Right cardiac atrium (tissue), 5 donors: ENCODE measurements at regions not wholly inside any gene's neighbourhood (a gene's known extent, or its start where the extent isn't known, plus 50 kb on each side); places are given as distances from the start of the nearest gene placed in this dataset.

Experiments used
- ATAC-seq, 2 donors: fragments of 200-7000 bp; cut with Tn5 transposase; one replicate each; pipeline versions ENCODE4 v1.8.0 to v1.9.1; 2020; ENCODE audit warnings: moderate library complexity in 2 of 2, mild to moderate bottlenecking in 1 of 2
- DNase-seq, 3 donors: peaks; one replicate each; pipeline ENCODE4 v3.0.0-alpha.2; 2020
- H3K27ac ChIP-seq: one replicate; pipeline ENCODE4 v1.5.1; 2013; ENCODE audit warnings: mild to moderate bottlenecking, low read length, control low read depth, moderate library complexity
- H3K27me3 ChIP-seq: one replicate; pipeline ENCODE4 v1.6.1; 2013; ENCODE audit not compliant: control insufficient read depth, insufficient read depth
- H3K4me1 ChIP-seq: one replicate; pipeline ENCODE4 v1.6.1; 2013; ENCODE audit warnings: low read length; ENCODE audit not compliant: control insufficient read depth, insufficient read depth
- H3K4me3 ChIP-seq: one replicate; pipeline ENCODE4 v1.5.1; 2013; ENCODE audit warnings: low read length, control low read depth
- H3K9me3 ChIP-seq: one replicate; pipeline ENCODE4 v1.6.1; 2013; ENCODE audit warnings: low read length; ENCODE audit not compliant: control insufficient read depth
- WGBS: extraction: QIAGEN DNeasy Blood & Tissue Kit; methylation state at CpG from one replicate; pipeline ENCODE4 v1.1.7; 2013; 5-methylcytosine and 5-hydroxymethylcytosine counted together
- intact Hi-C, 4 donors: fragments of 100-400 bp; cut with DNase I; formaldehyde crosslinking; loops; one replicate each; pipeline versions ENCODE4 v1.11.0 to v1.14.0; 2022 to 2023
- donor health status: healthy with polysubstance abuse.
- donor health status: DM: no; HTN: yes; CAD: no.
- donor health status: DM: no; HTN: no; CAD: no.
- donor health status: DM: no; HTN: yes; CAD: no; lungs with severe emphysema.
- donor health status: DM: yes; HTN: yes; CAD: no.

DNA sequence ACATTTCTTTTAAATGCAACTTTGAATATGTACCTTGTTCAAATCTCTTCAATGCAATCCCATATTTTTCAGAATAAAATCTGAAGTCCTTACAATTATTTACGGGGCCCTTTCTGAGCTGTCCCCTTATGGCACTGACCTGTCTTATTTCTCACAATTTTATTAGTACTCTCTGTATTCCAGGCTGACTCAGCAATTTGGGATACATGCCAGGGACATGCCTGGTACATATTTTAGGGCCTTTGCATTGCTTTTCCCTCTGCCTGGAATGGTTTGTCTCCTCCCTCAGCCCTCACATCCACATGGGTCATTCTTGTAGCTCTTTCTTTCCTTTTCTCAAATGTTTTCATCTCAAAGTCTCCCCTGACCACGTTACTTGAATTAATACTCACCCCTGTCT lies 172.2 kb upstream of the TECRL start:
- intact Hi-C loops, result no loop called here
- no peaks in the 10 kb centered on the region for H3K4me1 ChIP-seq
- ATAC-seq (no peak), DNase-seq (no peak)
- WGBS, result 88% methylated on average over 2 of the region's 2 CpGs
- no peaks in the 10 kb centered on the region for H3K27me3 ChIP-seq
- H3K9me3 ChIP-seq, result no peaks in the 10 kb centered on the region
- H3K4me3 ChIP-seq, result no peak overlapping the region
- no peak overlapping the region for H3K27ac ChIP-seq

DNA sequence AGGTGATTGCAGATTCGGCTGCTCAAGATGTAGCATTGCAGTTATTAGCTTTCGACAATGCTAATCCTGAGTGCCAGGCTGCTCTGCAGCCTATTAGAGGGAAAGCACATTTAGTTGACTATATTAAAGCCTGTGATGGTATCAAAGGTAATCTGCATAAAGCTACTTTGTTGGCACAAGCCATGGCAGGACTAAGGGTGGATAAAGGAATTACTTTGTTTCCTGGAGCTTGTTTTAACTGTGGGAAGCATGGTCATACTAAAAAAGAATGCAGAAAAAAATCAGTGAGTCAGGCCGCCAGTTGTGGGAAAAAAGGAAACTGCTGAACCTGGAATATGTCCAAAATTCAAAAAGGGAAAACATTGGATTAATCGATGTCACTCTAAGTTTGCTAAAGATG lies 154.9 kb upstream of the TECRL start:
- Histone ChIP-seq H3K27ac (no peak overlapping the region), H3K9me3 (no peaks in the 10 kb centered on the region), H3K4me3 (no peak overlapping the region), H3K27me3 (no peaks in the 10 kb centered on the region), H3K4me1 (no peaks in the 10 kb centered on the region)
- no peak for DNase-seq
- 46% methylated on average over 4 of the region's 4 CpGs for WGBS
- ATAC-seq, result no peak
- intact Hi-C loops, result no loop called here

DNA sequence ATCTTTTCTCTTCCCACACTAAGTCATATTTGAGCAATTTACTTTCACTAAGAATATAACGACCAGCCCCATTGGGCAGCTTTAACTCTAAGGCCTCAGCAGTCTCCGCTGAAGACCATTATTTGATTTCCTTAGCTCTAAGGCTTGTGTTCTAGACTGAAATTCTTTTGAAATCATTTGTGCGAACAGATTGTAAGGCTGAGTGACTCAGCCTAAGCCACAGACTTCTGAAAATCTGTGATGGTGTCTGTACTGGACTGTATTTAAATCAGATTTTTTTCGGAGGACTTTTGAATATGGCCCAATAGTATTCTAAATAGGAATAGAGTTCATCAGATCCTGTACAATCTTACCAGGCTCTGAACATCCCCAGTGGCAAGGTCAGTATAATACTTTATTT lies 150.3 kb upstream of the TECRL start:
- no peaks in the 10 kb centered on the region for H3K27me3 ChIP-seq
- H3K4me1 ChIP-seq, result no peaks in the 10 kb centered on the region
- WGBS, result 87% methylated on average over 4 of the region's 4 CpGs
- no peak overlapping the region for H3K27ac ChIP-seq
- intact Hi-C loops, result no loop called here
- ATAC-seq (no peak), DNase-seq (no peak)
- H3K9me3 ChIP-seq, result no peaks in the 10 kb centered on the region
- no peak overlapping the region for H3K4me3 ChIP-seq

DNA sequence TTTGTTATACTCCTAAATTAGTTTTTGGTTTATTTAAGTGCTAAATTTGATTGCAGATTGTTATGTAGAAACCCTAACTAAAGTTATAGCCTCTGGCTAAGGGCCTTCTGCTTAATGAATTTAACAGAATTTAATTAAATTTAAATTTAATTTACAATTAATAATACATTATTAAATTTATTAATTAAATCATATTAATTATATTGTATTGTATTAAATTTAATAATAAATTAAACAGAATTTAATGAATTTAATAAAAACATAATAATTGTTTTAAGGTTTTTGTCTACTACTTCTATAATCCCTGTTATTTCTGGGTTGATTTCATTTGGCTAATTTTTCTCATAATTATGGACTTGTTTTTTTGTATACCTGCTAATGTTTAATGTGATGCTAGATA lies 141.9 kb upstream of the TECRL start:
- ATAC-seq, result no peak
- intact Hi-C loops, result no loop called here
- Histone ChIP-seq H3K9me3 (no peaks in the 10 kb centered on the region), H3K27me3 (no peaks in the 10 kb centered on the region), H3K4me1 (no peaks in the 10 kb centered on the region), H3K27ac (no peak overlapping the region), H3K4me3 (no peak overlapping the region)
- DNase-seq, result no peak

DNA sequence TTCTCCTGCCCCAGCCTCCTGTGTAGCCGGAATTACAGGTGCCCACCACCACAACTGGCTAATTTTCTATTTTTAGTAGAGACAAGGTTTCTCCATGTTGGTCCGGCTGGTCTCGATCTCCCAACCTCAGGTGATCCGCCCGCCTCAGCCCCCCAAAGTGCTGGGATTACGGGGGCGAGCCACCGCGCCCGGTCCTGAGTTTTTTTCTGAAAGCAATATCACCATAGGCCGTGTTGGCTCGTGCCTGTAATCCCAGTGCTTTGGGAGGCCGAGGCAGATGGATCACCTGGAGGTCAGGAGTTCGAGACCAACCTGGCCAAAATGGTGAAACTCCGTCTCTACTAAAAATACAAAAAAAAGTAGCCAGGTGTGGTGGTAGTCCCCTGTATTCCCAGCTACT lies 136.3 kb upstream of the TECRL start:
- Histone ChIP-seq H3K27ac (no peak overlapping the region), H3K4me1 (no peaks in the 10 kb centered on the region), H3K4me3 (no peak overlapping the region), H3K27me3 (no peaks in the 10 kb centered on the region), H3K9me3 (no peaks in the 10 kb centered on the region)
- intact Hi-C loops, result no loop called here
- ATAC-seq, result no peak
- DNase-seq, result no peak
- WGBS, result 95% methylated on average over 15 of the region's 15 CpGs

DNA sequence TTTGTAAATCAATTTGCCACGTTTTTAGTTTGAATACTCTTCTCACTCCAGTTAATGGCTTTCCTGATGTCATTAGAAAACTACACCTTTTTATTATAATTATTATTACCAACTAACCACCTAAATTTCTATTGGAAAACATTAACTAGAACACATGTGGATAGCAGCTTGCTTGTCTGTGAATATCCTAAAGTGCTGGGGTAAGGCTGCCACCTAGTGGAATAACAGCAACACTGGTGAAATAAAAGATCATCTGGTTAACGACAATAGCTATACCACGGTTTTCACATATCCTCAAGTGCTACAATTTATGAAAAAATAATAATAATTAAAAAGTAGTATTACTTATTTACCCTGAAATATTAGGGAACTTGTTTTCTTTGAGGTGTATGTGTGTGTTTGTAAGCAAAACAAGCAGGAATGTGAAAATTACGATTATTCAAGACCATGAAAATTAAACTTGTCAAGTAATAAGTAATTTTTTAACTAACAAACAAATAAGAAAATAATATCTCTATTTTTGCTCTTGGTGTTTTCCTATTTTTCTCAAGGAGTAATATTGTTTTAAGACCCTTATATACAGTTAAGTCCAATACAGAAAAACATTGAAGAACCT lies 130.1 kb upstream of the TECRL start:
- Histone ChIP-seq H3K27me3 (no peaks in the 10 kb centered on the region), H3K4me3 (no peak overlapping the region), H3K27ac (no peak overlapping the region), H3K4me1 (no peaks in the 10 kb centered on the region), H3K9me3 (no peaks in the 10 kb centered on the region)
- peak in 1 of 3 donors; percentile 19 for DNase-seq
- peak; percentile 75 to 77 for ATAC-seq
- 20% methylated on average over 4 of the region's 4 CpGs for WGBS
- intact Hi-C loops, result no loop called here

DNA sequence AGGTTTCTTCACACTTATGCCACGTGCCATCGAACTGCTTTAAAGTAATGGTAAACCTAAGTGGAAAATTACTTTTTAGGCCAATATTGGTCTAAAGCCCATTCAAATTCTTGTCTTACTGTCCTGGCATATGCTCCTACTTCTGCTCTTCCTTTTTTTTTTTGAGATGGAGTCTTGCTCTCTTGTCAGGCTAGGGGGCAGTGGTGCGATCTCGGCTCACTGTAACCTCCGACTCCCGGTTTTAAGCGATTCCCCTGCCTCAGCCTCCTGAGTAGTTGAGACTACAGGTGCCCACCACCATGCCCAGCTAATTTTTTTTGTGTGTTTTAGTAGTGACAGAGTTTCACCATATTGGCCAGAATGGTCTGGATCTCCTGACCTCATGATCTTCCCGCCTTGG lies 129.0 kb upstream of the TECRL start:
- Histone ChIP-seq H3K27ac (no peak overlapping the region), H3K27me3 (no peaks in the 10 kb centered on the region), H3K4me1 (no peaks in the 10 kb centered on the region), H3K4me3 (no peak overlapping the region), H3K9me3 (no peaks in the 10 kb centered on the region)
- no peak for ATAC-seq
- DNase-seq, result peak in 1 of 3 donors; percentile 25
- 77% methylated on average over 8 of the region's 8 CpGs for WGBS
- intact Hi-C loops, result no loop called here

DNA sequence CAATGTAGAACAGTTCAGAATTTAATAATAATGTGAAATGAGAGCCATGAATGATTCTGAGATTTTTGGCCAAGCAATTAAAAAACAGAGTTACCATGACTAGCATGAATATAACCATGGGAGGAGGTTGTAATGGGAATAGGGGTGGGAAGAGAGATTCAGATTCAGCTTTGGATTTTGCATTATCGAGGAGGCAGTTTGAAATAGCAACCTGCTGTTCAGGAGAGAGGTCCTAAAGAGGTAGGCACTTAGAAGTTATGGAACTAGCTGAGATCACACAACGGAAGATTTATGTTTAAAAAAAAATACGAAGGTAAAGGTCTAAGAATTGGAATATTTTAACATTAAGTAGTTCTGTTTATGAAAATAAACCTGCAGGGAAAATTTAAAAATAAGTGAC lies 124.4 kb upstream of the TECRL start:
- DNase-seq (no peak), ATAC-seq (no peak)
- 67% methylated on average over 3 of the region's 3 CpGs for whole genome bisulfite sequencing
- Histone ChIP-seq H3K27ac (no peak overlapping the region), H3K4me1 (no peaks in the 10 kb centered on the region), H3K4me3 (peak overlapping the region; percentile 28), H3K27me3 (no peaks in the 10 kb centered on the region), H3K9me3 (no peaks in the 10 kb centered on the region)
- intact Hi-C loops, result loop anchor here in 1 of 4 donors (5.0 kb wide), 1 partner anchor 371 kb away; no protein-coding TSS in a partner anchor

DNA sequence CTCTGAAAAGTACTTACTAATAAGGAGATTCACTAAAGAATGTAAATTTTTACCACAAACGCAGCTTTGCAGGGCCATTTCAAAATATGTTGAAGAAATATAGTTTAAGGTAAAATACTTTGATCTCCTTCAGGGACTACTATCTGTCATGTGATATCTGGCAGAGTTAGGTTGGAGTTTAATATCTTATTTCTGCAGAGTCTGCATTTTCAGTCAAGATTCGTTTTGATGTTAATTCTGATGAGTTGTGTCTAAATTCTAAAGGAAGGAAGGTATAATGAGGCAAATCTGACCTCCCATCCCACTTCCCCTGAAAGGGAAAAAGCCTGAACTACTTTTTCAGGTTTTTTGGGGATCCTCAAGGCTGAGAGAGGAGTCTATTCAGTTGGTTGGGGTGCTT lies 123.9 kb upstream of the TECRL start:
- no peaks in the 10 kb centered on the region for H3K4me1 ChIP-seq
- H3K9me3 ChIP-seq, result no peaks in the 10 kb centered on the region
- intact Hi-C loops, result loop anchor here in 1 of 4 donors (5.0 kb wide), 1 partner anchor 371 kb away; no protein-coding TSS in a partner anchor
- H3K27me3 ChIP-seq, result no peaks in the 10 kb centered on the region
- H3K27ac ChIP-seq, result no peak overlapping the region
- WGBS, result 69% methylated on average over 2 of the region's 2 CpGs
- no peak overlapping the region for H3K4me3 ChIP-seq
- DNase-seq (no peak), ATAC-seq (no peak)

DNA sequence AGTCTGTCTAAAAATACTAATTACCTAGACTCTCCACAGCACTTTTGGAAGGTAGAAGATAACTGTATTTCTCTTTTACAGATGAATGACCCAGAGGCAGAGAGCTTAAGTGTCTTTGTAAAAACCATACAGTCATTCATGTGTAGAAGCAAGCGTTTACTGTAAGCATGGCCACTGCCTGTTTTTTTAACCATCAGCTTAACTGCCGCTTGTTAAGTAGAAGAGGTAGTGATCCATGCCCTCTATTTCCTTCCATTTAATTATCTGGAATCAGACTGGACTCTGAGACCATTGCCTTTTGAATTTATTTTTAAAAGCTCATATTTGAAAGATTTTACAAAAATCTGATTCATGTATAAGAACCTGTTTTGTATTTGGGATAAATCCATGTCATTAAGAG lies 111.2 kb upstream of the TECRL start:
- H3K27me3 ChIP-seq, result no peaks in the 10 kb centered on the region
- no peak overlapping the region for H3K4me3 ChIP-seq
- intact Hi-C loops, result no loop called here
- DNase-seq (no peak), ATAC-seq (no peak)
- 65% methylated on average over 2 of the region's 2 CpGs for WGBS
- no peaks in the 10 kb centered on the region for H3K9me3 ChIP-seq
- H3K4me1 ChIP-seq, result no peaks in the 10 kb centered on the region
- H3K27ac ChIP-seq, result no peak overlapping the region

DNA sequence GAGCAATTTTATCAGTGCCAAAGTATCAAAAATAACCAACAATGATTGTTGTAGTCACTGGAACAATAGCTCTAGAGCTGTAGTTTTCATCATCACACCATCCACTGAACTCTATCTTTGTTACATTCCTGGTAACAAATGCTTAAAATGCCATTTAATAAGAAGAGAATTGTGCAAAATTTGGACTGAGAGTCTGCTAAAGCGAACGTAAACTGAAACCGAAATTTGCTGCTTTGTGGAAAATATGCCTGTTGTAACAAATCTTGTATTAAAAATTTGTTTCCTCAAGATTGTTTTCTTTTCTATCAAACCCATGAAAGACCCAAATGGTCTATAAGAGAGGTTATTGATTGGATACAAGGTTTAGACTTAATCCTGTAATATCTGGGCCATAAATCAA lies 109.3 kb upstream of the TECRL start:
- no peaks in the 10 kb centered on the region for H3K27me3 ChIP-seq
- no peak overlapping the region for H3K27ac ChIP-seq
- no peaks in the 10 kb centered on the region for H3K9me3 ChIP-seq
- no peak overlapping the region for H3K4me3 ChIP-seq
- no peaks in the 10 kb centered on the region for H3K4me1 ChIP-seq
- intact Hi-C loops, result no loop called here
- DNase-seq (no peak), ATAC-seq (no peak)
- 82% methylated on average over 3 of the region's 3 CpGs for WGBS

DNA sequence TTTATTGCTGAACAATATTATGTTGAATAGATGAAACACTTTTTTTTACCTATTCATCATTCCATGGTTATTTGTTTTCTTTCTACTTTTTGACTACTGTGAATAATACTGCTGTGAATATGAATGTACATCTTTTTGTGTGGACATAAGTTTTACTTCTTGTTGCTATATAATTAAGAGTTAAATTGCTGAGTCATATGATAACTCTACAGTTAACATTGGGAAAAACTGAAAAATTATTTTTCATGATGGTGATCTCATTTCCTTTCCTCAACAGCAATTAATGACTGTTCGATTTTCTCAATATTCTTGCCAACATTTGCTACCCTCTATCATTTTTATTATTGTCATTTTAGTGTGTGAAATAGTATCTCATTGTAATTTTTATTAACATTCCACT lies 106.9 kb upstream of the TECRL start:
- no peak for DNase-seq
- intact Hi-C loops, result no loop called here
- H3K27me3 ChIP-seq, result no peaks in the 10 kb centered on the region
- H3K9me3 ChIP-seq, result no peaks in the 10 kb centered on the region
- no peaks in the 10 kb centered on the region for H3K4me1 ChIP-seq
- WGBS, result 45% methylated on average over 1 of the region's 1 CpG
- H3K27ac ChIP-seq, result no peak overlapping the region
- ATAC-seq, result no peak
- H3K4me3 ChIP-seq, result no peak overlapping the region
